Muscle layer of colon (tissue), 2 donors: ENCODE measurements at regions not wholly inside any gene's neighbourhood (a gene's known extent, or its start where the extent isn't known, plus 50 kb on each side); places are given as distances from the start of the nearest gene placed in this dataset.

Source experiments
- H3K27ac ChIP-seq: one replicate; pipeline ENCODE4 v1.7.0; 2013; ENCODE audit warnings: low read depth, mild to moderate bottlenecking, low read length, moderate library complexity
- H3K27me3 ChIP-seq, 2 donors: one replicate each; pipeline ENCODE4 v1.7.0; 2013; ENCODE audit warnings: low read length in 2 of 2, mild to moderate bottlenecking in 2 of 2; ENCODE audit not compliant: insufficient read depth in 2 of 2, control insufficient read depth in 1 of 2
- H3K36me3 ChIP-seq: one replicate; pipeline ENCODE4 v1.7.0; 2013; ENCODE audit warnings: mild to moderate bottlenecking, low read length; ENCODE audit not compliant: insufficient read depth
- H3K4me1 ChIP-seq: one replicate; pipeline ENCODE4 v1.7.0; 2013; ENCODE audit warnings: mild to moderate bottlenecking, low read length; ENCODE audit not compliant: insufficient read depth
- H3K4me3 ChIP-seq, 2 donors: one replicate each; pipeline ENCODE4 v1.7.0; 2013; ENCODE audit warnings: low read length in 2 of 2, low read depth in 1 of 2, mild to moderate bottlenecking in 1 of 2, moderate library complexity in 1 of 2
- H3K9ac ChIP-seq: one replicate; pipeline ENCODE4 v1.7.0; 2013; ENCODE audit warnings: low read length
- H3K9me3 ChIP-seq: one replicate; pipeline ENCODE4 v1.7.0; 2013; ENCODE audit warnings: mild to moderate bottlenecking, low read length
- donor health status: abdominal sarcoma.
- donor health status: Adenocarcinoma of cecum.

DNA sequence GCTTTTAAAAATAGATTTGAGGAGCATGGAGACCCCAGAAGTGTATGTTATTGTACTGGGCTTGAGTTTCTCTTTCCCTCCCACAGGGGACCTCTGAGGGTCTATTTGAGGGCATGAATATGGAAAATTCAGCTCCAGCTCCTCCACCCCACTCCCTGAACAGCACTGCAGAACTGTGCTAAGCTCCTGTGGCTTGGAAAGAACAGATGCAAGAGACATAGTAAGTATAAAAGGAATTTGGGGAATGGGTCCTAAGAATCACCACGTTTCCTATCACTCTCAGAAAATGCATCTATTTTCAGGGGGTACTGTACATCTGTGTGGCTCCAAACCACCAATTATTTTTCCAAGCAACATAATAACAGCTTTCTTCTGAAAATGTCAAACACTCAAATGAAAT, 416.1 kb downstream of the ZNF521 start:
- Histone ChIP-seq H3K36me3 (no peaks in the 10 kb centered on the region), H3K27me3 (no peaks in the 10 kb centered on the region), H3K9ac (no peak overlapping the region), H3K9me3 (no peaks in the 10 kb centered on the region), H3K4me3 (no peak overlapping the region), H3K27ac (no peak overlapping the region), H3K4me1 (no peaks in the 10 kb centered on the region)

DNA sequence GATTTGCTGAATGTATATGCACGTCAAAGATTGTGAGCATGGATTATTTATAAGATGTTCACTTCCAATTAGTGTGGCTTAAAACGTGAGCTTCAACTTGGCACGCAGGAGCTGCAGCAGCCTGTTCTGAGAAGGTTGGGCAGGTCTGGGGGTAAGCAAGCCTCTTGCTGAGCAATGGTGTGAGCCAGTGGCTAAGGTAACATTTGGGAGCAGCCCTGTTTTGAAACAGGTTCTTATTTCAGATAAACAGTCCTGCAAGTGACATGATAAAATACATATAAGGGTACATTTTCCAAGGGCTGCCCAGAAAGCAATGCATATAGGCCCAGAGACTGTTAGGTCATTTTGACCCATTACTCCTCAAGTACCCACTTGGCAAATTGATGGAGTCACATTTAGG, 415.3 kb downstream of the ZNF521 start:
- H3K9me3 ChIP-seq, result no peaks in the 10 kb centered on the region
- H3K4me1 ChIP-seq, result no peaks in the 10 kb centered on the region
- no peak overlapping the region for H3K27ac ChIP-seq
- H3K27me3 ChIP-seq, result no peaks in the 10 kb centered on the region
- no peak overlapping the region for H3K4me3 ChIP-seq
- no peaks in the 10 kb centered on the region for H3K36me3 ChIP-seq
- H3K9ac ChIP-seq, result no peak overlapping the region

DNA sequence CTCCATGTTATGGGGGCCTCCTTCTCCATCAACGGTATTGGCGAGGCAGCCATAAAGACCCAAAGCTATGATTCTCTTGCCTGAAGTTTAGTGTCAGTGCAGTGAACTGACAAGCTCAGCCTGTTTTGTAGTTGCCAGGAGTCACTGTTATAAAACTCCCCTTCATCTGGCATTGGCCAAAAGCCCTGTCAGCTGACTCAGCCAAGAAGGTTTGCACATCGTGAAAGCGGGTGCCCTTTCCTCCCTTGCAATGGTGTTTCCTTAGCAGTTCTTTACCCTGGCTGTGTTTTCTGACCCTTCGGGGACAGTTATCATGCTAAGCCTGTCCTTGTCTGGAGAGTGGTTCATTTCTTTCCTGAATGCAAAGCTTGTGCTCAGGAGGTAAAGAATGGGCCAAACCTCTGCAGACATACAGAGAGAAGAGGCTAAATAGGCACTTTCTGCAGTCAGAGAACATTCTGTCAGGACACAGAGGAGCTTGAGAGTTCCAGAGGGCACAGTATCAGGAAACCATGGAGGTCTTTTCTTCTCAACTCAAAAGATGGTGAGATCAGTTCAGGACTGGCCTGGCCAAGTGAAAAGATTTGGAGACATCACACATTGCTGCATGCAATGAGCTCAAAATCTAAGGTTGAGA, 414.2 kb downstream of the ZNF521 start:
- Histone ChIP-seq H3K9ac (no peak overlapping the region), H3K9me3 (no peaks in the 10 kb centered on the region), H3K27ac (no peak overlapping the region), H3K4me3 (no peak overlapping the region), H3K4me1 (no peaks in the 10 kb centered on the region), H3K27me3 (no peaks in the 10 kb centered on the region), H3K36me3 (no peaks in the 10 kb centered on the region)

DNA sequence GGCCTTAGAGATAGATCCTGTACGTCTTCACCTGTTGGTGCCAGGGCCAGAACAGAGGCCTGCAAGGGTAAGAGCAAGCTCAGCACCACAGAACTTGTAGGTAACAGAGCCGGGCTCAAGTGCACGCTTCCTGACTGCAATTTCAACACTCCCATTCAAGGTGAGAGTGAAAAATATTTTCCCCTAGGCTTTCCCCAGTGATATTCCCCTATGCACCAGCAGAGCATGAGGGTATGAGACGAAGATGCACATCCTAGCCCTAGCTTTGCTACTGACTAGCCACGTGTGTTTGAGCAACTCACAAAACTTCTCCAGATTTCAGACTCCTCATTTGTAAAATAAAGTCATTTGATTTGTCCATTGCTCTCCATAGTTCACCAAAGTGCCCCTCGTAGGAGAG, 411.6 kb downstream of the ZNF521 start:
- H3K9me3 ChIP-seq, result no peaks in the 10 kb centered on the region
- H3K4me3 ChIP-seq, result no peak overlapping the region
- no peak overlapping the region for H3K27ac ChIP-seq
- H3K4me1 ChIP-seq, result no peaks in the 10 kb centered on the region
- H3K27me3 ChIP-seq, result no peaks in the 10 kb centered on the region
- no peaks in the 10 kb centered on the region for H3K36me3 ChIP-seq
- no peak overlapping the region for H3K9ac ChIP-seq

DNA sequence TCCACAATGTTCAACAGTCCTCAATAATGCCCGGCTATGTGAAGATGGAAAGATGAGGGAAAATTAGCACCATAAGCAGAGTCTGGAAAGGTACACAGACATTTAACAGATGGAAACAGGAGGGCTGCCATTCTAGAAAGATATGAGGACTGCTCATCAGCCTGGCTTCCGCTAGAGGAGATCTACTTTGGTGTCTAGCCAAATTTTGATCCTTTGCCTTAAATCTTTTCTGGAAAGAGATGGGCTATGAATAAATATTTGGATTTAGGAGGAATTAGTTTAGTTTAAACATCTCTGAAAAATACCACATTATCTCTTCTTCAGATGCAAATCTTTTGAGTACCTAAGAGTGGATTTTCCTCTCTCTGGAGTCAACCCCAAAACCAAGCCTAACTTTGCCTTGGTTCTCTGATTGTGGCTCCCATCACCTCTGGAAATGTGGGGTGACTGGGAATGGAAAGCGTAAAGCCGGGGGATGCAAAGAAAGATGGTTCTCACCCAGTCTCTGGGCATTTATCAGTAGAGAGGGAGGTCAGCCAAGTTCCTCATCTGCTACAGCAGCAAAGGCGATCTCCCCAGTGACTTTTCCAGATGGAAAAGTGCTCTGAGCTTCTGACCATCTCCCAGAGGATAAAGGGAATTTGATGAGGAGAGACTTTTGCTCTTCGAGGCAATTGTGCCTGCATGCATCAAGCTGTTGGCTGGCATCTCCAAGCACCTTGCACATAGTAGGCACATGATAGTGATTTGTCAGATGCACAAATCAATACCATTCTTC, 410.6 kb downstream of the ZNF521 start:
- Histone ChIP-seq H3K4me3 (no peak overlapping the region), H3K4me1 (no peaks in the 10 kb centered on the region), H3K27me3 (no peaks in the 10 kb centered on the region), H3K36me3 (no peaks in the 10 kb centered on the region), H3K9ac (no peak overlapping the region), H3K27ac (no peak overlapping the region), H3K9me3 (no peaks in the 10 kb centered on the region)

DNA sequence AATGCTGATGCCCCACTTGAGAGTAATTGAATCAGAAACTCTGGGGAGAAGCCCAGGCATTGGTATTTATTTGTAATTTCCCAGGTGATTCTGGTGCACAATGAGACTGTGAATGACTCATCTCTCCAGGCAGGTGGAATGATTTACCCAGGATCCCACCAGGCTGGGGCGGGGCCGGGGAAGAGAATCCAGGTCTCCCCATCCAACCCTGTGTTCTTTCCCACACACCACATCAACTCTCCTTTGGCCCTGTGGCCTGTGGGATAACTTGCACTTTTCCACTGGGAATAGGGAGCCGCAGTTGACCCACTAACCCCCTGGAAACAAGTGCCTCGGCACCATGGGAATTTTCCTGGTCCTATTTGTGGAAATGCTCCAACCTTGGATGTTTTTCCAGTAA, 409.8 kb downstream of the ZNF521 start:
- no peak overlapping the region for H3K9ac ChIP-seq
- no peaks in the 10 kb centered on the region for H3K27me3 ChIP-seq
- no peaks in the 10 kb centered on the region for H3K36me3 ChIP-seq
- H3K9me3 ChIP-seq, result no peaks in the 10 kb centered on the region
- H3K4me3 ChIP-seq, result no peak overlapping the region
- no peaks in the 10 kb centered on the region for H3K4me1 ChIP-seq
- H3K27ac ChIP-seq, result no peak overlapping the region

DNA sequence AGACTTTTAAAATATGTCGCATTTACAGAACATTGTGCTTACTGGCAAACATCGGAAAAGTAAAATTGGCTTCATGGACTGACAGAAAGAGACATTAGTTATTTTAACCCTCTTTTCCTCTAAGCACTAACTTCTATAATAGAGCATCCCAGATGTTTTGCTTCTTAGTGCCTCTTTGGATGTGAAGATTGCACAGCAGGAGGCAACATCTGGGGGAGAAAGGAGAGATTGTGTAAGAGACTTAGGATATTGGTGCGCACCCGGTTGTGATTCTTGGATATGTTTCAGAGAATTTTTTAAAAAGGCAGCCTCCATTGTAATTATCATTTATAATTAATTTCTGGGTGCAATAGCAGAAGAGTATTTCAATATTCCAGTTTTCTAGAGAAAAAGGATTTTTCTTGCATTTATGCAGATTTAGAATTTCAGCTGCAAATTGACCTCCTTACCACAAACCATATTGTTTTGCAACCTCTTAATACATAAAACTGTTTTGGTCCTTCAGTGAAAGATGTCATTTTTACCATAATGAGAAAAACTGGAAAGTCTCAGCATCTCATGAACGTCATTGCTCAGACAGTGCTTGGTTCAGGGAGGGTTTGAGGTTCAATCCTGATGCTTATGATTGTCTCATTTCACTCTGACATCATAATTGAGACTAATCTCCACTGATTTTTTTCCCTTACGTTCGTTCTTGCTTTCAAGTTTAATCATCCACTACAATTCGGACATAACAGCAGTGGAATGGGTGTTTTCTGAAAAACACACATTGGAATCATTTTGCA, 404.3 kb downstream of the ZNF521 start:
- Histone ChIP-seq H3K27me3 (no peaks in the 10 kb centered on the region), H3K4me3 (no peak overlapping the region), H3K9ac (no peak overlapping the region), H3K36me3 (no peaks in the 10 kb centered on the region), H3K9me3 (no peaks in the 10 kb centered on the region), H3K27ac (no peak overlapping the region), H3K4me1 (no peaks in the 10 kb centered on the region)

DNA sequence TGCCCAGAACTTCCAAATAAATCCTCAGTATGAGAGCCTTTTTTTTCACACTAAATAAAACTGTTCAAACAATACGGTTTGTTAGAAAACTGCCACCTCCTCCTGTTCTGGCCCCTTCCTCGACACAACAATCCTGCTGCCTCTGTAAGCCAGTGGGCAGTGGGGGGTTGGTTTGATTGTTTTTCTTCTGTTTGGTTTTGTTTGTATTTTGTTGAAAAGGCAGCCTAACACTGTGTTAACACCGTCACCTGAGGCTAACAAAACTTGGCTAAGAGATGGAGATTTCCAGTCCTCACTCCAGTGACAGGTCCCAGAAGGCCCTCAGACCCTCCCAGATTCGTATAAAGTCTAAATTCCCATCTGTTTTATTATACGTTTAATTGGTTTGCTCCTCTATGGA, 402.1 kb downstream of the ZNF521 start:
- Histone ChIP-seq H3K27me3 (no peaks in the 10 kb centered on the region), H3K9ac (no peak overlapping the region), H3K36me3 (no peaks in the 10 kb centered on the region), H3K27ac (no peak overlapping the region), H3K4me3 (no peak overlapping the region), H3K4me1 (no peaks in the 10 kb centered on the region), H3K9me3 (no peaks in the 10 kb centered on the region)

DNA sequence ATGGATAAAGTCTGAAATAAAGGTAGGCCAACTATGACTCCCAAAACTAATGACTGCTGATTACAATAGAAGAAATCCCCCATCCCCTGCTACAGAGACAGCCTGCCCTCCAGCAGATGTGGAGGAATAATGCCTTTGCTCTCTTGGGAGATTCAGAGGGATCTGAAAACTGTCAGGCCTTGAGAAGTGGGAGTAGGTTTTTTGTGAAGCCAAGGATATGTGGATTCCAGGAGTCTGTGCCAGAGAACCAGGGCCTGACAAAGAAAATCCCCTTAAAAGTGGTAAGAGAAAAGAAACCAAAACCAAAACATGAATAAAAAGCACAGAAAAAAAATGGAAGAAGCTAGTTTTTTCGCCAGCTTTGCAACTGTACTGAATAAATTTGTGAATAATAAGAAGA, 397.6 kb downstream of the ZNF521 start:
- H3K27me3 ChIP-seq, result no peaks in the 10 kb centered on the region
- H3K4me3 ChIP-seq, result no peak overlapping the region
- no peaks in the 10 kb centered on the region for H3K9me3 ChIP-seq
- no peaks in the 10 kb centered on the region for H3K4me1 ChIP-seq
- H3K9ac ChIP-seq, result no peak overlapping the region
- H3K36me3 ChIP-seq, result no peaks in the 10 kb centered on the region
- no peak overlapping the region for H3K27ac ChIP-seq

DNA sequence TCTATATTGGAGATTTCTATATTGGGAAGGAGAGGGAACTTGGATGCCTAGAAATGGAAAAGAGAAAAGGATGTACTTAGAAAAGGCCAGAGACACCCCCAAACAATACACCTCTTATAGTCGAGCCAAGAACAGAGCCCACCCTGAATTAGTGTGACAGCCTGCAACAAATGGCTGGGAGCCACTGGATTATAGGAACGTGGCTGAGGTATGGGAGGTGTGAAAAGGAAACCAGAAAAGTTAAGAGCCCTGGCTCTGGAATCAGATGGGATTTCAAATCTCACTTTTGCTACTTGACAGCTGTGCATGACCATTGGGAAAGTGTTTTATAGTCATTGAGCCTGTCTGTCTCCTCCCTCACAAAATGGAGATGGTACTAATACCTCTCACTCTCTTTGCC, 394.0 kb downstream of the ZNF521 start:
- no peak overlapping the region for H3K9ac ChIP-seq
- no peaks in the 10 kb centered on the region for H3K27me3 ChIP-seq
- no peaks in the 10 kb centered on the region for H3K36me3 ChIP-seq
- no peak overlapping the region for H3K27ac ChIP-seq
- no peak overlapping the region for H3K4me3 ChIP-seq
- H3K4me1 ChIP-seq, result no peaks in the 10 kb centered on the region
- H3K9me3 ChIP-seq, result no peaks in the 10 kb centered on the region

DNA sequence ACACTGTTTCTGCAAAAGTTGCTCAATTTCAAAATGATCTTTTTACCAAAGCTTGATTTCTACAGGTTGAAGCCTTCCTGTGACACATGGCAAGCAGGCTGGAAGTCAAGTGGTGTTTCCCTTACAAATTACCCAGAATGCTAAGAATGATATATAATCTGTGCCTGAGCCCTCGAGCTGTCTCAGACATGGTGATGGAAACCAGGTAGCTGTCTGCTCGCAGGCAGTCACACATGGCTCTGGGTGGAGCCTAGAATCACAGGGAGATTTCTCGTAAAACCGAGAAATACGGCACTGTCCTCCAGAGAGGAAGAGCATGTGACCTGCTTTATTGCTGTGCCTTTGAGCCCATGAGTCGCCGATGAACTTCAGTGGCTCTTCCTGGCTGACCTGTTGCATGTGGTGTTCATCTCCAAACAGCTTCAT, 392.9 kb downstream of the ZNF521 start:
- Histone ChIP-seq H3K27ac (no peak overlapping the region), H3K4me3 (no peak overlapping the region), H3K9ac (no peak overlapping the region), H3K36me3 (no peaks in the 10 kb centered on the region), H3K27me3 (no peaks in the 10 kb centered on the region), H3K4me1 (no peaks in the 10 kb centered on the region), H3K9me3 (no peaks in the 10 kb centered on the region)
